ENCODE measurements at regions not wholly inside any gene's neighbourhood (a gene's known extent, or its start where the extent isn't known, plus 50 kb on each side); places are given as distances from the start of the nearest gene placed in this dataset.

GRCh38 chr20:47861116-47861515 is 75.8 kb upstream of the SULF2 start:
- Histone ChIP-seq H4K20me1 (ENCODE audit: insufficient read depth, low read length) (no peaks in the 10 kb centered on the region), H3K4me1 (ENCODE audit: low read length) (no peaks in the 10 kb centered on the region; the same call in 1 of the 2 replicates), H2AFZ (ENCODE audit: low read depth, low read length) (no peak overlapping the region), H3K27me3 (ENCODE audit: low read depth, low read length) (peaks cover 63% of the 10 kb centered on the region), H3K36me3 (replicated peaks; ENCODE audit: low read depth, low read length) (no peaks in the 10 kb centered on the region), H3K4me3 (ENCODE audit: low read length) (no peak overlapping the region), H3K9me3 (ENCODE audit: insufficient read depth, low read length) (peaks cover 6% of the 10 kb centered on the region; the same call in 1 of the 2 replicates), H3K9ac (ENCODE audit: low read length) (no peak overlapping the region), H3K27ac (ENCODE audit: low read length) (no peak overlapping the region), H3K4me2 (ENCODE audit: low read length) (no peak overlapping the region), H3K79me2 (ENCODE audit: low read length) (no peaks in the 10 kb centered on the region)
- TF ChIP-seq EZH2phosphoT487 (IDR thresholded peaks at IDR 0.05; ENCODE audit: low read depth) (no peak), CTCF (IDR thresholded peaks at IDR 0.05; ENCODE audit: low read depth, low read length) (no peak)

- Histone ChIP-seq H4K20me1 (ENCODE audit: insufficient read depth, low read length) (no peaks in the 10 kb centered on the region), H3K27me3 (ENCODE audit: low read depth, low read length) (peaks cover 54% of the 10 kb centered on the region), H3K4me2 (ENCODE audit: low read length) (no peak overlapping the region), H3K27ac (ENCODE audit: low read length) (no peak overlapping the region), H3K79me2 (ENCODE audit: low read length) (no peaks in the 10 kb centered on the region), H3K9ac (ENCODE audit: low read length) (no peak overlapping the region), H2AFZ (ENCODE audit: low read depth, low read length) (no peak overlapping the region), H3K4me1 (ENCODE audit: low read length) (no peaks in the 10 kb centered on the region; the same call in 1 of the 2 replicates), H3K9me3 (ENCODE audit: insufficient read depth, low read length) (peaks cover 6% of the 10 kb centered on the region; the same call in 1 of the 2 replicates), H3K4me3 (ENCODE audit: low read length) (no peak overlapping the region), H3K36me3 (replicated peaks; ENCODE audit: low read depth, low read length) (no peaks in the 10 kb centered on the region)
- TF ChIP-seq CTCF (IDR thresholded peaks at IDR 0.05; ENCODE audit: low read depth, low read length), result no peak
- no peak for TF ChIP-seq EZH2phosphoT487 (IDR thresholded peaks at IDR 0.05; ENCODE audit: low read depth)
These were observed 75.0 kb upstream of the SULF2 start for GRCh38 chr20:47860049-47860830.

- Histone ChIP-seq H3K27ac (ENCODE audit: low read length) (no peak overlapping the region), H3K9me3 (ENCODE audit: insufficient read depth, low read length) (peaks cover 6% of the 10 kb centered on the region; the same call in 1 of the 2 replicates), H3K9ac (ENCODE audit: low read length) (no peak overlapping the region), H3K36me3 (replicated peaks; ENCODE audit: low read depth, low read length) (no peaks in the 10 kb centered on the region), H3K27me3 (ENCODE audit: low read depth, low read length) (peaks cover 48% of the 10 kb centered on the region), H2AFZ (ENCODE audit: low read depth, low read length) (no peak overlapping the region), H3K4me2 (ENCODE audit: low read length) (no peak overlapping the region), H3K4me1 (ENCODE audit: low read length) (no peaks in the 10 kb centered on the region; the same call in 1 of the 2 replicates), H3K79me2 (ENCODE audit: low read length) (no peaks in the 10 kb centered on the region), H4K20me1 (ENCODE audit: insufficient read depth, low read length) (no peaks in the 10 kb centered on the region), H3K4me3 (ENCODE audit: low read length) (no peak overlapping the region)
- no peak for TF ChIP-seq EZH2phosphoT487 (IDR thresholded peaks at IDR 0.05; ENCODE audit: low read depth)
- TF ChIP-seq CTCF (IDR thresholded peaks at IDR 0.05; ENCODE audit: low read depth, low read length), result no peak
These were observed 74.0 kb upstream of the SULF2 start for GRCh38 chr20:47859278-47859677.

- Histone ChIP-seq H3K4me2 (ENCODE audit: low read length) (no peak overlapping the region), H3K36me3 (replicated peaks; ENCODE audit: low read depth, low read length) (no peaks in the 10 kb centered on the region), H3K27me3 (ENCODE audit: low read depth, low read length) (peaks cover 37% of the 10 kb centered on the region), H3K79me2 (ENCODE audit: low read length) (no peaks in the 10 kb centered on the region), H3K4me3 (ENCODE audit: low read length) (no peak overlapping the region), H3K4me1 (ENCODE audit: low read length) (no peaks in the 10 kb centered on the region; the same call in 1 of the 2 replicates), H4K20me1 (ENCODE audit: insufficient read depth, low read length) (no peaks in the 10 kb centered on the region), H3K27ac (ENCODE audit: low read length) (no peak overlapping the region), H2AFZ (ENCODE audit: low read depth, low read length) (no peak overlapping the region), H3K9me3 (ENCODE audit: insufficient read depth, low read length) (peaks cover 2% of the 10 kb centered on the region; the same call in 1 of the 2 replicates), H3K9ac (ENCODE audit: low read length) (no peak overlapping the region)
- TF ChIP-seq CTCF (IDR thresholded peaks at IDR 0.05; ENCODE audit: low read depth, low read length), result no peak
- TF ChIP-seq EZH2phosphoT487 (IDR thresholded peaks at IDR 0.05; ENCODE audit: low read depth), result no peak
These were observed 72.5 kb upstream of the SULF2 start for GRCh38 chr20:47857569-47858464.
